Stimulated activated naive CD8-positive, alpha-beta T cell treated with anti-CD3 and anti-CD28 coated beads, Interleukin-15, Interleukin-2, amounts not matched to agents 100 ng/mL and 50 ng/mL, for 24 hours (primary cell): ENCODE measurements at regions not wholly inside any gene's neighbourhood (a gene's known extent, or its start where the extent isn't known, plus 50 kb on each side); places are given as distances from the start of the nearest gene placed in this dataset.
"Not testable (repeated sequence)": the region's sequence is repeated elsewhere in the genome, so short reads cannot be mapped to it uniquely, and the experiment has no call there.

ENCODE experiments used
- H3K27ac Mint-ChIP-seq: one replicate; pipeline ENCODE4 v1.8.0; 2021; ENCODE audit warnings: mild to moderate bottlenecking, mixed read lengths
- H3K27me3 Mint-ChIP-seq: one replicate; pipeline ENCODE4 v1.8.0; 2021; ENCODE audit warnings: mixed read lengths
- H3K36me3 Mint-ChIP-seq: one replicate; pipeline ENCODE4 v1.8.0; 2021; ENCODE audit warnings: low read depth, mixed read lengths
- H3K4me1 Mint-ChIP-seq: one replicate; pipeline ENCODE4 v1.8.0; 2021; ENCODE audit warnings: low read depth, mixed read lengths
- H3K4me3 Mint-ChIP-seq: one replicate; pipeline ENCODE4 v1.8.0; 2021; ENCODE audit warnings: mild to moderate bottlenecking, mixed read lengths
- H3K9me3 Mint-ChIP-seq: one replicate; pipeline ENCODE4 v1.8.0; 2021; ENCODE audit warnings: mixed read lengths

DNA sequence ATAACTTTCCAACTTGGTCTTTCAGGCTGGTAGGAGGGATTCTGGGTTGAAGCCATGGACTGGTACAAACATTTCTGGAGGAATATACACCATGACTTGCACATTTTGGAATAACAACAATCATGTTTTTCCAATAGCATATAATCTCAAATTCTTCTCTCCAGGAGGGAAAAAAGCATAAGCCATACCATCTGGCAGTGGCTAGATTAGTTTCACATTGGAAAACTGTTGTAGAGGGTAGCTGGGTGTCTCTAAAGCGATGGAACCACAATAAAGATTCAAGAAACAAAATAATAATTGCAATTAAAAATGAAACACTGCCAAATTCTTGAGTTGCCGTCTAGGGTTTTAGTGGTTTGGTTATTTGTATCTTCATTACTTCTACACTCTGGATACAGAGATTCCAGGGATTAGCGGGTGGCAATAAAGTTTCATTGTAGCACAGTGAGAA, 278.5 kb upstream of the RASGRP1 start:
- peaks cover 14% of the 10 kb centered on the region for H3K27me3 Mint-ChIP-seq
- peaks cover 3% of the 10 kb centered on the region for H3K4me1 Mint-ChIP-seq
- no peak overlapping the region for H3K4me3 Mint-ChIP-seq
- no peak overlapping the region for H3K27ac Mint-ChIP-seq
- no peaks in the 10 kb centered on the region for H3K36me3 Mint-ChIP-seq
- no peaks in the 10 kb centered on the region for H3K9me3 Mint-ChIP-seq

DNA sequence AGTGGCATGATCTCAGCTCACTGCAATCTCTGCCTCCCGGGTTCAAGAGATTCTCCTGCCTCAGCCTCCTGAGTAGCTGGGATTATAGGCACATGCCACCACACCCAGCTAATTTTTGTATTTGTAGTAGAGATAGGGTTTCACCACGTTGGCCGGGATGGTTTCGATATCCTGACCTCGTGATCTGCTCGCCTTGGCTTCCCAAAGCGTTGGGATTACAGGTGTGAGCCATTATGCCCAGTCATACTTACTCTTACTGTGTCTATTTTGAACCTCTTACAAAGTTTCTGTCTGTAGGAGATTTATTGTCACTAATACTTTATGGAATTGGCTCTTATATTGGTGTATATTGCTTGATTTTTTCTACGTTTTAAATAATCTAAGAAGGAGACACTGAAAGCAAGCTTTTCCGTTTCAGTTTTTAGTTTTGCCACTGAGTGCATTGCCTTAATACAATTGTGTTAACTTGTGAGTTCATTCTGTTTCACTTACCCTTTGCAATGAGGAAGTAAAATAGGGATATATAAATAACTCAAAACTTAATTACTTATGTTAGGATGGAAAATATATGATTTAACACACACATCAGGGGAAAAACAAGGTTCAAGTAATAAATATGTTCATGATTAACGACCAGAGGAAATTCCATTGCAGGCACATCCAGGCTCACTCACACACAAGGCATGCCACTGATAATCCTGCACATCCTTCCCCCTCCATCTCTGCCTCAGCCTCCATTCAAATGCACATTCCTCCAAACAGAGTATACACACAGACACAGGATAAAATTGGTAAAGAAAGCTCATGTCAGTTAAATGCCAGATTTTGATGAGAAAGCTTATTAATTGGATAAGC, 279.3 kb upstream of the RASGRP1 start:
- no peak overlapping the region for H3K4me3 Mint-ChIP-seq
- H3K27ac Mint-ChIP-seq: no peak overlapping the region
- H3K4me1 Mint-ChIP-seq: peaks cover 3% of the 10 kb centered on the region
- H3K27me3 Mint-ChIP-seq: peaks cover 14% of the 10 kb centered on the region
- H3K36me3 Mint-ChIP-seq: no peaks in the 10 kb centered on the region
- H3K9me3 Mint-ChIP-seq: no peaks in the 10 kb centered on the region

GRCh38 chr15:38844736-38845135, 280.1 kb upstream of the RASGRP1 start:
- peaks cover 14% of the 10 kb centered on the region for H3K27me3 Mint-ChIP-seq
- H3K9me3 Mint-ChIP-seq: no peaks in the 10 kb centered on the region
- no peaks in the 10 kb centered on the region for H3K36me3 Mint-ChIP-seq
- H3K27ac Mint-ChIP-seq: no peak overlapping the region
- H3K4me1 Mint-ChIP-seq: peaks cover 3% of the 10 kb centered on the region
- H3K4me3 Mint-ChIP-seq: no peak overlapping the region

- H3K36me3 Mint-ChIP-seq: no peaks in the 10 kb centered on the region
- no peak overlapping the region for H3K27ac Mint-ChIP-seq
- H3K27me3 Mint-ChIP-seq: peaks cover 14% of the 10 kb centered on the region
- no peaks in the 10 kb centered on the region for H3K9me3 Mint-ChIP-seq
- H3K4me1 Mint-ChIP-seq: peaks cover 3% of the 10 kb centered on the region
- no peak overlapping the region for H3K4me3 Mint-ChIP-seq
Measured at GRCh38 chr15:38846346-38846745, 281.7 kb upstream of the RASGRP1 start.

- H3K27ac Mint-ChIP-seq: no peak overlapping the region
- H3K4me1 Mint-ChIP-seq: peaks cover 3% of the 10 kb centered on the region
- no peaks in the 10 kb centered on the region for H3K9me3 Mint-ChIP-seq
- peaks cover 14% of the 10 kb centered on the region for H3K27me3 Mint-ChIP-seq
- H3K36me3 Mint-ChIP-seq: no peaks in the 10 kb centered on the region
- H3K4me3 Mint-ChIP-seq: no peak overlapping the region
Measured at GRCh38 chr15:38847666-38848065, 283.1 kb upstream of the RASGRP1 start.

- Mint-ChIP-seq H3K4me3 (no peak overlapping the region), H3K27me3 (peaks cover 5% of the 10 kb centered on the region), H3K36me3 (no peaks in the 10 kb centered on the region), H3K4me1 (peaks cover 3% of the 10 kb centered on the region), H3K27ac (no peak overlapping the region), H3K9me3 (no peaks in the 10 kb centered on the region)
Measured at GRCh38 chr15:38849046-38849445, 284.4 kb upstream of the RASGRP1 start.

GRCh38 chr15:38852188-38852587, 287.6 kb upstream of the RASGRP1 start:
- H3K27ac Mint-ChIP-seq, H3K36me3 Mint-ChIP-seq, H3K4me1 Mint-ChIP-seq, H3K9me3 Mint-ChIP-seq, H3K4me3 Mint-ChIP-seq: not testable (repeated sequence)
- peaks cover 10% of the 10 kb centered on the region for H3K27me3 Mint-ChIP-seq

DNA sequence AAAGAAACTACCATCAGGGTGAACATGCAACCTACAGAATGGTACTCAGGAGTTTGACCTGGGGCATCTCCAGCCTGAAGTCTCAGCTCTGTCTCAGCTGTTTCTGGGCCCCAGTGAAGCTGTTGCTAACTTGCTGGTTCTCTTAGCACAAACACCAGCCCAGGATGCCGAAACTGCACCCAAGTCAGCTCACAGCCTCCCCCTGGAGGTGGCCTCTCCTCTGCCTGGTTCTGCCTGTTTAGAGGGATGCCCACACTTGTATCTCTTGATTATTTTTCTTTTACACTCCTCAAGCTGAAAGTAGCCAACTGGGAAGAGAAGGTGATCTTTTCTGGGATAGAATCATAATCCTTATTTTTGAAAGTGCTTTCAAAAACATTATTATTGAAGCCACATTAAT, 289.0 kb upstream of the RASGRP1 start:
- Mint-ChIP-seq H3K27me3 (peaks cover 10% of the 10 kb centered on the region), H3K4me3 (no peak overlapping the region), H3K27ac (no peak overlapping the region), H3K4me1 (no peaks in the 10 kb centered on the region), H3K36me3 (no peaks in the 10 kb centered on the region), H3K9me3 (no peaks in the 10 kb centered on the region)

- Mint-ChIP-seq H3K27ac (no peak overlapping the region), H3K36me3 (no peaks in the 10 kb centered on the region), H3K4me1 (no peaks in the 10 kb centered on the region), H3K9me3 (no peaks in the 10 kb centered on the region), H3K27me3 (peaks cover 10% of the 10 kb centered on the region), H3K4me3 (no peak overlapping the region)
Measured at GRCh38 chr15:38854506-38854905, 289.9 kb upstream of the RASGRP1 start.

- no peak overlapping the region for H3K27ac Mint-ChIP-seq
- peaks cover 10% of the 10 kb centered on the region for H3K27me3 Mint-ChIP-seq
- H3K4me3 Mint-ChIP-seq: no peak overlapping the region
- H3K9me3 Mint-ChIP-seq: no peaks in the 10 kb centered on the region
- H3K4me1 Mint-ChIP-seq: no peaks in the 10 kb centered on the region
- H3K36me3 Mint-ChIP-seq: no peaks in the 10 kb centered on the region
Measured at GRCh38 chr15:38857814-38858213, 293.2 kb upstream of the RASGRP1 start.

- no peaks in the 10 kb centered on the region for H3K4me1 Mint-ChIP-seq
- no peak overlapping the region for H3K4me3 Mint-ChIP-seq
- H3K27me3 Mint-ChIP-seq: peaks cover 6% of the 10 kb centered on the region
- H3K27ac Mint-ChIP-seq: no peak overlapping the region
- H3K9me3 Mint-ChIP-seq: no peaks in the 10 kb centered on the region
- no peaks in the 10 kb centered on the region for H3K36me3 Mint-ChIP-seq
Measured at GRCh38 chr15:38859574-38859973, 295.0 kb upstream of the RASGRP1 start.

DNA sequence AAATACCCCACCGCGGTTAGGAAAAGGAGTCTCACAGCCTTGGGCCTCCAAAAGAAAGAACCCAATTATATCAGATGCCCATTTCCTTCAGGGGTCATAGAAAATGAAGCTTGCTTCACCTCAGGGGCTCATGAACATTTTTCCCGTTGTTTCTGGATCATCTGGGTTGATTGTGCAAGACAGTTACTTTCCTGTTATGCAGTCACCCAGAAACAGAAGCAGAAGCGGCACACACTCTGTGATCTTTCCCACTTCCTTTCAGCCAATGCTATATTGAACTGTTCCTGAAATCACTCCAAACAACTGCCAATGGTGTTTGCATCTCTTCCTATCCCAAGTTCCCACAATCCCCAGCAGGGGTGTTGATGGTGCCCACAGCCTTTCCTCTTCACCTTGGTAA, 295.6 kb upstream of the RASGRP1 start:
- Mint-ChIP-seq H3K36me3 (no peaks in the 10 kb centered on the region), H3K9me3 (no peaks in the 10 kb centered on the region), H3K4me3 (no peak overlapping the region), H3K27me3 (peaks cover 4% of the 10 kb centered on the region), H3K4me1 (no peaks in the 10 kb centered on the region), H3K27ac (no peak overlapping the region)

- Mint-ChIP-seq H3K4me3 (no peak overlapping the region), H3K27ac (no peak overlapping the region), H3K4me1 (no peaks in the 10 kb centered on the region), H3K36me3 (no peaks in the 10 kb centered on the region), H3K27me3 (no peaks in the 10 kb centered on the region), H3K9me3 (no peaks in the 10 kb centered on the region)
Measured at GRCh38 chr15:38860674-38861073, 296.1 kb upstream of the RASGRP1 start.

DNA sequence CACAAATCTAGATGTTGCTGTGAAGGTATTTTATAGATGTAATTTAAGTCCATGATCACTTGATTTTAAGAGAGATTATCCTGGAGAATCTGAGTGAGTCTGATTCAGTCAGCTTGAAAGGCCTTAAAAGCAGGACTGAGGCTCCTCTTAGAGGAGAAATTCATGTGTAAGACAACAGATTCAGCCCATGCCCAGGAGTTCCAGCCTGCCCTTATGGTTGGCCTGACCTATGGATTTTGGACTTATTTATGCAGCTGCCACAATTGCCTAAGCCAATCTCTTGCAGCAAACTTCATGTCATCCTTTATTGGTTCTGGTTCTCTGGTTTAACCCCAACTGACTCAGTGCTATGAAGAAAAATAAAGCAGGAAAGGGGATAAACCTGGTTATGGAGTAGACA, 296.5 kb upstream of the RASGRP1 start:
- Mint-ChIP-seq H3K4me3 (no peak overlapping the region), H3K4me1 (no peaks in the 10 kb centered on the region), H3K36me3 (no peaks in the 10 kb centered on the region), H3K27me3 (peaks cover 2% of the 10 kb centered on the region), H3K27ac (no peak overlapping the region), H3K9me3 (no peaks in the 10 kb centered on the region)

DNA sequence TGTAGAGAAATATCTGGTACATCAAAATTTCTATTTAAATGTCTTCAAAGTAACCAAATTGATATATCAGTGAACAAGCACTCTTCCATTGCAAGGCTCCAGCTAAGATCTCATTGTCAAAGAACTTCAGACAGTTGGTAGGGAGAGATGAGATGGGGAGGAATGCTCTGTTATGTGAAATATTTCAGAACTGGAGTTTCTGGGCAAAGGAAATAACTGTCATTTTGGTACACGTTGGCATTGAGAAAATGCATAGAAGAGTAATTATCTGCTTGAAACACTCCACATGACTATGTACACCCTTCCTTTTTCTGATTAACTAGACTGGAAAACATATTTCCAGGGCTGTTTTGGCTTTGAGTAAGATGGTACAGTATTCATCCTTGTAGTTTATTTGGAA, 297.5 kb upstream of the RASGRP1 start:
- Mint-ChIP-seq H3K27me3 (peaks cover 4% of the 10 kb centered on the region), H3K9me3 (no peaks in the 10 kb centered on the region)

GRCh38 chr15:38863381-38863780, 298.8 kb upstream of the RASGRP1 start:
- H3K4me3 Mint-ChIP-seq: no peak overlapping the region

More for the DNA sequence above, 297.5 kb upstream of the RASGRP1 start:
- Mint-ChIP-seq H3K4me1 (no peaks in the 10 kb centered on the region), H3K4me3 (no peak overlapping the region), H3K36me3 (no peaks in the 10 kb centered on the region), H3K27ac (no peak overlapping the region)

More at GRCh38 chr15:38863381-38863780, 298.8 kb upstream of the RASGRP1 start:
- Mint-ChIP-seq H3K9me3 (no peaks in the 10 kb centered on the region), H3K4me1 (no peaks in the 10 kb centered on the region), H3K36me3 (no peaks in the 10 kb centered on the region), H3K27me3 (peaks cover 4% of the 10 kb centered on the region), H3K27ac (no peak overlapping the region)
